ENCODE measurements at regions not wholly inside any gene's neighbourhood (a gene's known extent, or its start where the extent isn't known, plus 50 kb on each side); places are given as distances from the start of the nearest gene placed in this dataset.

- TF ChIP-seq OSR1 (CRISPR knock-in tag; IDR thresholded peaks at IDR 0.05) (no peak), ZFP30 (CRISPR knock-in tag; IDR thresholded peaks at IDR 0.05) (no peak)
Measured at GRCh38 chr3:107458871-107459270, 63.9 kb upstream of the BBX start.

Measured in SK-N-SH treated with all-trans-retinoic acid at 6 μM for 48 hours (cell line).